ENCODE measurements at regions not wholly inside any gene's neighbourhood (a gene's known extent, or its start where the extent isn't known, plus 50 kb on each side); places are given as distances from the start of the nearest gene placed in this dataset.

- no peak overlapping the region for H3K27ac ChIP-seq
- FAIRE-seq: no peak
- WGBS, 2 donors: 79 to 89% methylated on average over 7 of the region's 7 CpGs
Observed at GRCh38 chr5:5702934-5703333, 280.5 kb downstream of the ICE1 start.

GRCh38 chr5:5700549-5700948 is 278.1 kb downstream of the ICE1 start:
- DNase-seq: no peak
- H3K27me3 ChIP-seq: no peaks in the 10 kb centered on the region
- no peaks in the 10 kb centered on the region for H3K36me3 ChIP-seq
- no peak overlapping the region for H3K27ac ChIP-seq
- no peak for FAIRE-seq
- TF ChIP-seq CTCF (IDR thresholded peaks at IDR 0.05): no peak
- H3K4me3 ChIP-seq: no peak overlapping the region
- H3K4me1 ChIP-seq: no peaks in the 10 kb centered on the region
- ATAC-seq: no peak
- no peaks in the 10 kb centered on the region for H3K9me3 ChIP-seq
- intact Hi-C loops (cut with DNase I): no loop called here

More at GRCh38 chr5:5702934-5703333, 280.5 kb downstream of the ICE1 start:
- peaks cover 0 to 3% (median 0%) of the 10 kb centered on the region in 4 donors for H3K27me3 ChIP-seq
- intact Hi-C loops (cut with DNase I): no loop called here
- DNase-seq (no peak), ATAC-seq (no peak)
- no peaks in the 10 kb centered on the region for H3K4me1 ChIP-seq
- no peaks in the 10 kb centered on the region for H3K9me3 ChIP-seq
- H3K36me3 ChIP-seq: no peaks in the 10 kb centered on the region
- no peak for TF ChIP-seq CTCF (IDR thresholded peaks at IDR 0.05)
- H3K4me3 ChIP-seq: no peak overlapping the region

GRCh38 chr5:5699062-5699461 is 276.6 kb downstream of the ICE1 start:
- no peaks in the 10 kb centered on the region for H3K4me1 ChIP-seq
- no peak overlapping the region for H3K4me3 ChIP-seq
- no peak for ATAC-seq
- DNase-seq: no peak
- no peak for FAIRE-seq
- H3K27ac ChIP-seq: no peak overlapping the region
- intact Hi-C loops (cut with DNase I): no loop called here
- no peaks in the 10 kb centered on the region for H3K9me3 ChIP-seq
- no peaks in the 10 kb centered on the region for H3K36me3 ChIP-seq
- 70 to 80% methylated on average over 12 of the region's 12 CpGs for WGBS, 2 donors
- H3K27me3 ChIP-seq: no peaks in the 10 kb centered on the region
- TF ChIP-seq CTCF (IDR thresholded peaks at IDR 0.05): no peak

GRCh38 chr5:5695266-5695665 is 272.8 kb downstream of the ICE1 start:
- intact Hi-C loops (cut with DNase I): no loop called here
- DNase-seq (no peak), FAIRE-seq (no peak), ATAC-seq (no peak)
- 27 to 46% methylated on average over 3 of the region's 3 CpGs for WGBS, 2 donors
- Histone ChIP-seq H3K4me3 (no peak overlapping the region), H3K9me3 (no peaks in the 10 kb centered on the region), H3K27ac (no peak overlapping the region), H3K36me3 (no peaks in the 10 kb centered on the region), H3K27me3 (peaks cover 0 to 4% (median 0%) of the 10 kb centered on the region in 4 donors), H3K4me1 (no peaks in the 10 kb centered on the region)
- no peak for TF ChIP-seq CTCF (IDR thresholded peaks at IDR 0.05)

GRCh38 chr5:5688925-5689310 is 266.4 kb downstream of the ICE1 start:
- Histone ChIP-seq H3K27me3 (peaks cover 0 to 4% (median 0%) of the 10 kb centered on the region in 4 donors), H3K9me3 (no peaks in the 10 kb centered on the region), H3K4me3 (no peak overlapping the region), H3K36me3 (no peaks in the 10 kb centered on the region), H3K4me1 (no peaks in the 10 kb centered on the region), H3K27ac (no peak overlapping the region)
- WGBS, 2 donors: 37 to 42% methylated on average over 2 of the region's 2 CpGs
- ATAC-seq: no peak
- intact Hi-C loops (cut with DNase I): no loop called here
- no peak for DNase-seq
- TF ChIP-seq CTCF (IDR thresholded peaks at IDR 0.05): no peak
- no peak for FAIRE-seq
